ENCODE measurements at regions not wholly inside any gene's neighbourhood (a gene's known extent, or its start where the extent isn't known, plus 50 kb on each side); places are given as distances from the start of the nearest gene placed in this dataset.

DNA sequence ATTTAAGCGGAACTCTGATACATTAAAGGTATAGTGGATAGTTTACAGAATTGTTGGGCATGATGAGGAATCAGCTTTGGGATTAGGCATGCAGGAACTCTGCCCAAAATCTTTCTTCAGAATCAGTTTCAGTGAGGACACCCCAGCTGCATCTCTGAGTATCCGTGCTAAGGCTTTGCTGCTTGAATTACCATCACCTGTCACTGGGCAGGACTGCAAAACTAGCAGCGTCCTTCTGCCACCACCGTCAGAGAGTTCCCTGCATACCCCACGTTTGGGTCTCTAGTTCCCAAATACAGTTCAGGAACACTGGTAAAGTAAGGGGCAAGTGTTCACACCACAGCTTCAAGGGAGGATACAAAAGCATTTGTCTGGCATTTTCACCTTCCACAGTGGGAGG is 164.6 kb upstream of the ARHGEF26 start:
- H3K36me3 ChIP-seq (ENCODE audit: control insufficient read depth in 1 of 2, insufficient read depth in 2 of 2, low read length in 2 of 2): no peaks in the 10 kb centered on the region
- no peaks in the 10 kb centered on the region for H3K9me2 ChIP-seq (ENCODE audit: insufficient read depth)
- ChIA-PET RAD21 (ENCODE audit: low non-redundant PET in 1 of 2, low total read pairs in 2 of 2, uncharacterized antibody in 2 of 2, unreplicated experiment in 2 of 2) (no interaction called here), POLR2A (no interaction called here), CTCF (no interaction called here)
- DNase-seq (ENCODE audit: low read depth, low spot score) (no peak), ATAC-seq (no peak)
- H3K27ac ChIP-seq (ENCODE audit: low read depth, low read length): no peak overlapping the region
- TF ChIP-seq EGR1 (IDR thresholded peaks at IDR 0.05; ENCODE audit: low read depth) (no peak), POLR2AphosphoS5 (IDR thresholded peaks at IDR 0.05; ENCODE audit: low read depth, low read length) (no peak), CEBPB (IDR thresholded peaks at IDR 0.05; ENCODE audit: low read depth) (no peak), SIN3A (IDR thresholded peaks at IDR 0.05; ENCODE audit: low read depth) (no peak), EZH2 (IDR thresholded peaks at IDR 0.05) (no peak), ZFX (IDR thresholded peaks at IDR 0.05) (no peak), TCF7L2 (IDR thresholded peaks at IDR 0.05; ENCODE audit: borderline replicate concordance, extremely low read depth, insufficient read depth, insufficient read length) (no peak), JUND (IDR thresholded peaks at IDR 0.05) (no peak), FOSL1 (IDR thresholded peaks at IDR 0.05; ENCODE audit: low read depth) (no peak), CBX3 (IDR thresholded peaks at IDR 0.05; ENCODE audit: low read depth) (no peak), ELF1 (IDR thresholded peaks at IDR 0.05; ENCODE audit: borderline replicate concordance, low read depth) (no peak)
- TF ChIP-seq, protein P1, sequence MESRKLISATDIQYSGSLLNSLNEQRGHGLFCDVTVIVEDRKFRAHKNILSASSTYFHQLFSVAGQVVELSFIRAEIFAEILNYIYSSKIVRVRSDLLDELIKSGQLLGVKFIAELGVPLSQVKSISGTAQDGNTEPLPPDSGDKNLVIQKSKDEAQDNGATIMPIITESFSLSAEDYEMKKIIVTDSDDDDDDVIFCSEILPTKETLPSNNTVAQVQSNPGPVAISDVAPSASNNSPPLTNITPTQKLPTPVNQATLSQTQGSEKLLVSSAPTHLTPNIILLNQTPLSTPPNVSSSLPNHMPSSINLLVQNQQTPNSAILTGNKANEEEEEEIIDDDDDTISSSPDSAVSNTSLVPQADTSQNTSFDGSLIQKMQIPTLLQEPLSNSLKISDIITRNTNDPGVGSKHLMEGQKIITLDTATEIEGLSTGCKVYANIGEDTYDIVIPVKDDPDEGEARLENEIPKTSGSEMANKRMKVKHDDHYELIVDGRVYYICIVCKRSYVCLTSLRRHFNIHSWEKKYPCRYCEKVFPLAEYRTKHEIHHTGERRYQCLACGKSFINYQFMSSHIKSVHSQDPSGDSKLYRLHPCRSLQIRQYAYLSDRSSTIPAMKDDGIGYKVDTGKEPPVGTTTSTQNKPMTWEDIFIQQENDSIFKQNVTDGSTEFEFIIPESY (IDR thresholded peaks at IDR 0.05; ENCODE audit: extremely low read depth, insufficient replicate concordance, low read length): no peak
- TF ChIP-seq, protein P2, sequence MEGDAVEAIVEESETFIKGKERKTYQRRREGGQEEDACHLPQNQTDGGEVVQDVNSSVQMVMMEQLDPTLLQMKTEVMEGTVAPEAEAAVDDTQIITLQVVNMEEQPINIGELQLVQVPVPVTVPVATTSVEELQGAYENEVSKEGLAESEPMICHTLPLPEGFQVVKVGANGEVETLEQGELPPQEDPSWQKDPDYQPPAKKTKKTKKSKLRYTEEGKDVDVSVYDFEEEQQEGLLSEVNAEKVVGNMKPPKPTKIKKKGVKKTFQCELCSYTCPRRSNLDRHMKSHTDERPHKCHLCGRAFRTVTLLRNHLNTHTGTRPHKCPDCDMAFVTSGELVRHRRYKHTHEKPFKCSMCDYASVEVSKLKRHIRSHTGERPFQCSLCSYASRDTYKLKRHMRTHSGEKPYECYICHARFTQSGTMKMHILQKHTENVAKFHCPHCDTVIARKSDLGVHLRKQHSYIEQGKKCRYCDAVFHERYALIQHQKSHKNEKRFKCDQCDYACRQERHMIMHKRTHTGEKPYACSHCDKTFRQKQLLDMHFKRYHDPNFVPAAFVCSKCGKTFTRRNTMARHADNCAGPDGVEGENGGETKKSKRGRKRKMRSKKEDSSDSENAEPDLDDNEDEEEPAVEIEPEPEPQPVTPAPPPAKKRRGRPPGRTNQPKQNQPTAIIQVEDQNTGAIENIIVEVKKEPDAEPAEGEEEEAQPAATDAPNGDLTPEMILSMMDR (IDR thresholded peaks at IDR 0.05 in 2 of 3, conservative IDR thresholded peaks at IDR 0.05 in 1 of 3; ENCODE audit: borderline replicate concordance in 1 of 3, insufficient read depth in 1 of 3, low read depth in 2 of 3, low read length in 2 of 3): no peak
- TF ChIP-seq, protein P3, sequence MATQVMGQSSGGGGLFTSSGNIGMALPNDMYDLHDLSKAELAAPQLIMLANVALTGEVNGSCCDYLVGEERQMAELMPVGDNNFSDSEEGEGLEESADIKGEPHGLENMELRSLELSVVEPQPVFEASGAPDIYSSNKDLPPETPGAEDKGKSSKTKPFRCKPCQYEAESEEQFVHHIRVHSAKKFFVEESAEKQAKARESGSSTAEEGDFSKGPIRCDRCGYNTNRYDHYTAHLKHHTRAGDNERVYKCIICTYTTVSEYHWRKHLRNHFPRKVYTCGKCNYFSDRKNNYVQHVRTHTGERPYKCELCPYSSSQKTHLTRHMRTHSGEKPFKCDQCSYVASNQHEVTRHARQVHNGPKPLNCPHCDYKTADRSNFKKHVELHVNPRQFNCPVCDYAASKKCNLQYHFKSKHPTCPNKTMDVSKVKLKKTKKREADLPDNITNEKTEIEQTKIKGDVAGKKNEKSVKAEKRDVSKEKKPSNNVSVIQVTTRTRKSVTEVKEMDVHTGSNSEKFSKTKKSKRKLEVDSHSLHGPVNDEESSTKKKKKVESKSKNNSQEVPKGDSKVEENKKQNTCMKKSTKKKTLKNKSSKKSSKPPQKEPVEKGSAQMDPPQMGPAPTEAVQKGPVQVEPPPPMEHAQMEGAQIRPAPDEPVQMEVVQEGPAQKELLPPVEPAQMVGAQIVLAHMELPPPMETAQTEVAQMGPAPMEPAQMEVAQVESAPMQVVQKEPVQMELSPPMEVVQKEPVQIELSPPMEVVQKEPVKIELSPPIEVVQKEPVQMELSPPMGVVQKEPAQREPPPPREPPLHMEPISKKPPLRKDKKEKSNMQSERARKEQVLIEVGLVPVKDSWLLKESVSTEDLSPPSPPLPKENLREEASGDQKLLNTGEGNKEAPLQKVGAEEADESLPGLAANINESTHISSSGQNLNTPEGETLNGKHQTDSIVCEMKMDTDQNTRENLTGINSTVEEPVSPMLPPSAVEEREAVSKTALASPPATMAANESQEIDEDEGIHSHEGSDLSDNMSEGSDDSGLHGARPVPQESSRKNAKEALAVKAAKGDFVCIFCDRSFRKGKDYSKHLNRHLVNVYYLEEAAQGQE (IDR thresholded peaks at IDR 0.05; ENCODE audit: low read depth): no peak
- no peaks in the 10 kb centered on the region for H3K27me3 ChIP-seq (ENCODE audit: insufficient read depth, low read length)
- intact Hi-C loops (cut with micrococcal nuclease): no loop called here
- no peak overlapping the region for H3K9ac ChIP-seq (ENCODE audit: low read length)
- H3K4me2 ChIP-seq (ENCODE audit: low read length): no peak overlapping the region
- no peaks in the 10 kb centered on the region for H3K4me1 ChIP-seq (ENCODE audit: control insufficient read depth in 1 of 2, insufficient read depth in 2 of 2, low read length in 2 of 2)
- H3K9me3 ChIP-seq (ENCODE audit: control insufficient read depth in 1 of 2, insufficient read depth in 1 of 2, low read depth in 1 of 2, low read length in 2 of 2): no peaks in the 10 kb centered on the region
- H2AFZ ChIP-seq (ENCODE audit: low read depth, low read length, poor library complexity, severe bottlenecking): no peak overlapping the region
- no TSS peak for BruUV-seq (replicated peaks)
- H4K20me1 ChIP-seq (ENCODE audit: insufficient read depth): no peaks in the 10 kb centered on the region
- no peaks in the 10 kb centered on the region for H3K79me2 ChIP-seq (ENCODE audit: insufficient read depth, low read length)
- H3K4me3 ChIP-seq (replicated peaks in 1 of 2; ENCODE audit: low read depth in 1 of 2, low read length in 2 of 2): no peak overlapping the region

Data from HCT116 (cell line).